Neural progenitor cell (in vitro differentiated cells): ENCODE measurements at regions not wholly inside any gene's neighbourhood (a gene's known extent, or its start where the extent isn't known, plus 50 kb on each side); places are given as distances from the start of the nearest gene placed in this dataset.
"Not testable (repeated sequence)": the region's sequence is repeated elsewhere in the genome, so short reads cannot be mapped to it uniquely, and the experiment has no call there.

Experiments
- CTCF ChIP-seq: fragments of 200-600 bp; sonication (generic); IDR thresholded peaks from 2 replicates; pipeline ENCODE4 v1.5.1; 2017; ENCODE audit warnings: antibody characterized with exemption, mild to moderate bottlenecking
- EZH2 ChIP-seq: fragments of 200-600 bp; sonication (generic); IDR thresholded peaks from 2 replicates; pipeline ENCODE4 v1.6.1; 2017; ENCODE audit warnings: antibody characterized with exemption, mild to moderate bottlenecking, moderate library complexity
- EZH2phosphoT487 ChIP-seq: fragments of 200-600 bp; sonication (generic); IDR thresholded peaks from 2 replicates; pipeline ENCODE4 v1.6.1; 2017; ENCODE audit warnings: antibody characterized with exemption

- TF ChIP-seq CTCF, EZH2, EZH2phosphoT487: not testable (repeated sequence)
Observed at GRCh38 chr5:34185572-34185971, 142.6 kb upstream of the C1QTNF3 start.
